ENCODE measurements at regions not wholly inside any gene's neighbourhood (a gene's known extent, or its start where the extent isn't known, plus 50 kb on each side); places are given as distances from the start of the nearest gene placed in this dataset.
"Not testable (repeated sequence)": the region's sequence is repeated elsewhere in the genome, so short reads cannot be mapped to it uniquely, and the experiment has no call there.

GRCh38 chr5:131107128-131107527, 57.9 kb downstream of the HINT1 start:
- DNase-seq (ENCODE audit: low read depth): no peak

- DNase-seq (ENCODE audit: low read depth): no peak
Measured at GRCh38 chr5:131104169-131104808, 60.8 kb downstream of the HINT1 start.

GRCh38 chr5:131096774-131097710, 68.0 kb downstream of the HINT1 start:
- DNase-seq (ENCODE audit: low read depth): peak; percentile 10

- not testable (repeated sequence) for DNase-seq (ENCODE audit: low read depth)
Measured at GRCh38 chr5:131095561-131095960, 69.5 kb downstream of the HINT1 start.

GRCh38 chr5:131084436-131084835, 80.6 kb downstream of the HINT1 start:
- no peak for DNase-seq (ENCODE audit: low read depth)

GRCh38 chr5:131081913-131082488, 83.1 kb downstream of the HINT1 start:
- DNase-seq (ENCODE audit: low read depth): peak; percentile 18

- peak; percentile 39 for DNase-seq (ENCODE audit: low read depth)
Measured at GRCh38 chr5:131081374-131081773, 83.7 kb downstream of the HINT1 start.

GRCh38 chr5:131079232-131079631, 85.8 kb downstream of the HINT1 start:
- no peak for DNase-seq (ENCODE audit: low read depth)

- DNase-seq (ENCODE audit: low read depth): no peak
Measured at GRCh38 chr5:131068893-131069643, 96.0 kb downstream of the HINT1 start.

- DNase-seq (ENCODE audit: low read depth): no peak
Measured at GRCh38 chr5:131068076-131068475, 97.0 kb downstream of the HINT1 start.

- no peak for DNase-seq (ENCODE audit: low read depth)
Measured at GRCh38 chr5:131067636-131068035, 97.4 kb downstream of the HINT1 start.

- DNase-seq (ENCODE audit: low read depth): no peak
Measured at GRCh38 chr5:131064669-131065371, 100.2 kb downstream of the HINT1 start.

- DNase-seq (ENCODE audit: low read depth): no peak
Measured at GRCh38 chr5:131042021-131042789, 122.9 kb downstream of the HINT1 start.

GRCh38 chr5:131023498-131023865, 141.6 kb downstream of the HINT1 start:
- DNase-seq (ENCODE audit: low read depth): no peak

- DNase-seq (ENCODE audit: low read depth): no peak
Measured at GRCh38 chr5:131022811-131023497, 142.1 kb downstream of the HINT1 start.

- no peak for DNase-seq (ENCODE audit: low read depth)
Measured at GRCh38 chr5:131021646-131022045, 143.4 kb downstream of the HINT1 start.

GRCh38 chr5:131019601-131020315, 145.3 kb downstream of the HINT1 start:
- no peak for DNase-seq (ENCODE audit: low read depth)

GRCh38 chr5:131019111-131019510, 145.9 kb downstream of the HINT1 start:
- no peak for DNase-seq (ENCODE audit: low read depth)

- DNase-seq (ENCODE audit: low read depth): no peak
Measured at GRCh38 chr5:131008329-131008728, 156.7 kb downstream of the HINT1 start.

Measured in GM04504 (cell line).